ENCODE measurements at regions not wholly inside any gene's neighbourhood (a gene's known extent, or its start where the extent isn't known, plus 50 kb on each side); places are given as distances from the start of the nearest gene placed in this dataset.

- peak; percentile 65 for DNase-seq (ENCODE audit: low spot score)
These were observed 115.1 kb upstream of the GPC1 start for GRCh38 chr2:240320204-240320993.

- DNase-seq (ENCODE audit: low spot score), result peak; percentile 52
These were observed 113.1 kb upstream of the GPC1 start for GRCh38 chr2:240322231-240322955.

- no peak for DNase-seq (ENCODE audit: low spot score)
These were observed 112.5 kb upstream of the GPC1 start for GRCh38 chr2:240322991-240323390.

- DNase-seq (ENCODE audit: low spot score), result peak; percentile 48
These were observed 111.7 kb upstream of the GPC1 start for GRCh38 chr2:240323601-240324291.

- peak; percentile 47 for DNase-seq (ENCODE audit: low spot score)
These were observed 111.0 kb upstream of the GPC1 start for GRCh38 chr2:240324312-240325015.

GRCh38 chr2:240325016-240326007, 110.2 kb upstream of the GPC1 start:
- DNase-seq (ENCODE audit: low spot score), result peak; percentile 61

- peak; percentile 36 for DNase-seq (ENCODE audit: low spot score)
These were observed 109.2 kb upstream of the GPC1 start for GRCh38 chr2:240326246-240326645.

- peak; percentile 17 for DNase-seq (ENCODE audit: low spot score)
These were observed 108.6 kb upstream of the GPC1 start for GRCh38 chr2:240326886-240327285.

- peak; percentile 23 for DNase-seq (ENCODE audit: low spot score)
These were observed 107.9 kb upstream of the GPC1 start for GRCh38 chr2:240327566-240327965.

GRCh38 chr2:240328526-240328925, 106.9 kb upstream of the GPC1 start:
- DNase-seq (ENCODE audit: low spot score), result peak; percentile 45

GRCh38 chr2:240329116-240329665, 106.3 kb upstream of the GPC1 start:
- DNase-seq (ENCODE audit: low spot score), result peak; percentile 23

GRCh38 chr2:240329778-240330177, 105.7 kb upstream of the GPC1 start:
- DNase-seq (ENCODE audit: low spot score), result peak; percentile 41

- peak; percentile 45 for DNase-seq (ENCODE audit: low spot score)
These were observed 101.5 kb upstream of the GPC1 start for GRCh38 chr2:240333985-240334384.

- DNase-seq (ENCODE audit: low spot score), result no peak
These were observed 100.4 kb upstream of the GPC1 start for GRCh38 chr2:240335061-240335460.

- DNase-seq (ENCODE audit: low spot score), result peak; percentile 47
These were observed 98.5 kb upstream of the GPC1 start for GRCh38 chr2:240336820-240337427.

- DNase-seq (ENCODE audit: low spot score), result no peak
These were observed 97.2 kb upstream of the GPC1 start for GRCh38 chr2:240338274-240338673.

GRCh38 chr2:240339411-240340360, 95.8 kb upstream of the GPC1 start:
- peak; percentile 62 for DNase-seq (ENCODE audit: low spot score)

GRCh38 chr2:240340361-240340761, 95.1 kb upstream of the GPC1 start:
- no peak for DNase-seq (ENCODE audit: low spot score)

GRCh38 chr2:240341064-240341463, 94.4 kb upstream of the GPC1 start:
- DNase-seq (ENCODE audit: low spot score), result peak; percentile 58
